IPS-20b (cell line): ENCODE measurements at regions not wholly inside any gene's neighbourhood (a gene's known extent, or its start where the extent isn't known, plus 50 kb on each side); places are given as distances from the start of the nearest gene placed in this dataset.
"Not testable (repeated sequence)": the region's sequence is repeated elsewhere in the genome, so short reads cannot be mapped to it uniquely, and the experiment has no call there.

Source experiments
- H3K27ac ChIP-seq: one replicate; pipeline ENCODE4 v1.5.1; 2013; ENCODE audit warnings: low read length
- H3K27me3 ChIP-seq: 2 replicates; pipeline ENCODE4 v1.6.1; 2013; ENCODE audit warnings: mild to moderate bottlenecking, low read length, inconsistent platforms; ENCODE audit not compliant: insufficient read depth
- H3K36me3 ChIP-seq: 2 replicates; pipeline ENCODE4 v1.6.1; 2013; ENCODE audit warnings: low read depth, mild to moderate bottlenecking, inconsistent platforms, low read length, moderate library complexity; ENCODE audit not compliant: insufficient read depth
- H3K4me1 ChIP-seq: 2 replicates; pipeline ENCODE4 v1.6.1; 2013; ENCODE audit warnings: mild to moderate bottlenecking, control low read depth, inconsistent platforms, low read length, moderate library complexity; ENCODE audit not compliant: insufficient read depth
- H3K4me3 ChIP-seq: 2 replicates; pipeline ENCODE4 v1.5.1; 2013; ENCODE audit warnings: mild to moderate bottlenecking, low read length, inconsistent platforms
- H3K9ac ChIP-seq: 2 replicates; pipeline ENCODE4 v1.6.1; 2013; ENCODE audit warnings: low read depth, mild to moderate bottlenecking, inconsistent platforms, low read length, moderate library complexity
- H3K9me3 ChIP-seq: 2 replicates; pipeline ENCODE4 v1.6.1; 2013; ENCODE audit warnings: mild to moderate bottlenecking, low read depth, low read length, inconsistent platforms; ENCODE audit not compliant: insufficient read depth

- Histone ChIP-seq H3K9ac (no peak overlapping the region), H3K36me3 (no peaks in the 10 kb centered on the region), H3K4me3 (peak overlapping the region; percentile 10; the same call in 1 of the 2 replicates), H3K4me1 (no peaks in the 10 kb centered on the region), H3K9me3 (no peaks in the 10 kb centered on the region), H3K27me3 (peaks cover 6% of the 10 kb centered on the region; the same call in 1 of the 2 replicates), H3K27ac (no peak overlapping the region)
Measured at GRCh38 chr4:92012899-92013867, 290.6 kb upstream of the GRID2 start.

GRCh38 chr4:92014067-92014466, 289.7 kb upstream of the GRID2 start:
- H3K27me3 ChIP-seq: peaks cover 6% of the 10 kb centered on the region; the same call in 1 of the 2 replicates
- no peaks in the 10 kb centered on the region for H3K9me3 ChIP-seq
- H3K27ac ChIP-seq: no peak overlapping the region
- no peaks in the 10 kb centered on the region for H3K36me3 ChIP-seq
- H3K4me3 ChIP-seq: no peak overlapping the region
- no peaks in the 10 kb centered on the region for H3K4me1 ChIP-seq
- no peak overlapping the region for H3K9ac ChIP-seq

GRCh38 chr4:92021203-92021602, 282.6 kb upstream of the GRID2 start:
- Histone ChIP-seq H3K27me3 (no peaks in the 10 kb centered on the region), H3K9me3 (peaks cover 5% of the 10 kb centered on the region), H3K9ac (no peak overlapping the region), H3K4me3 (no peak overlapping the region), H3K27ac (no peak overlapping the region), H3K4me1 (no peaks in the 10 kb centered on the region), H3K36me3 (no peaks in the 10 kb centered on the region)

- H3K9me3 ChIP-seq: peaks cover 5% of the 10 kb centered on the region
- H3K36me3 ChIP-seq: no peaks in the 10 kb centered on the region
- no peak overlapping the region for H3K4me3 ChIP-seq
- no peaks in the 10 kb centered on the region for H3K4me1 ChIP-seq
- no peak overlapping the region for H3K9ac ChIP-seq
- no peaks in the 10 kb centered on the region for H3K27me3 ChIP-seq
- H3K27ac ChIP-seq: no peak overlapping the region
Measured at GRCh38 chr4:92021788-92022187, 282.0 kb upstream of the GRID2 start.

GRCh38 chr4:92028830-92029229, 274.9 kb upstream of the GRID2 start:
- H3K27me3 ChIP-seq, H3K4me1 ChIP-seq, H3K36me3 ChIP-seq, H3K9me3 ChIP-seq, H3K9ac ChIP-seq, H3K27ac ChIP-seq, H3K4me3 ChIP-seq: not testable (repeated sequence)

- no peaks in the 10 kb centered on the region for H3K9me3 ChIP-seq
- H3K4me1 ChIP-seq: peaks cover 5% of the 10 kb centered on the region; the same call in 1 of the 2 replicates
- no peak overlapping the region for H3K27ac ChIP-seq
- no peaks in the 10 kb centered on the region for H3K36me3 ChIP-seq
- H3K27me3 ChIP-seq: no peaks in the 10 kb centered on the region
- no peak overlapping the region for H3K9ac ChIP-seq
- H3K4me3 ChIP-seq: no peak overlapping the region
Measured at GRCh38 chr4:92031825-92032224, 271.9 kb upstream of the GRID2 start.

GRCh38 chr4:92035666-92036065, 268.1 kb upstream of the GRID2 start:
- Histone ChIP-seq H3K4me1 (peaks cover 5% of the 10 kb centered on the region; the same call in 1 of the 2 replicates), H3K9me3 (peaks cover 11% of the 10 kb centered on the region), H3K27me3 (no peaks in the 10 kb centered on the region), H3K4me3 (no peak overlapping the region), H3K36me3 (no peaks in the 10 kb centered on the region), H3K27ac (no peak overlapping the region), H3K9ac (no peak overlapping the region)

- no peak overlapping the region for H3K9ac ChIP-seq
- no peaks in the 10 kb centered on the region for H3K27me3 ChIP-seq
- no peaks in the 10 kb centered on the region for H3K9me3 ChIP-seq
- no peak overlapping the region for H3K4me3 ChIP-seq
- no peaks in the 10 kb centered on the region for H3K36me3 ChIP-seq
- H3K4me1 ChIP-seq: no peaks in the 10 kb centered on the region
- H3K27ac ChIP-seq: no peak overlapping the region
Measured at GRCh38 chr4:92045718-92046117, 258.0 kb upstream of the GRID2 start.

- Histone ChIP-seq H3K27me3 (no peaks in the 10 kb centered on the region), H3K36me3 (no peaks in the 10 kb centered on the region), H3K9ac (no peak overlapping the region), H3K4me1 (no peaks in the 10 kb centered on the region), H3K9me3 (no peaks in the 10 kb centered on the region), H3K4me3 (no peak overlapping the region), H3K27ac (no peak overlapping the region)
Measured at GRCh38 chr4:92047209-92047875, 256.4 kb upstream of the GRID2 start.

- Histone ChIP-seq H3K4me3 (no peak overlapping the region), H3K27ac (no peak overlapping the region), H3K36me3 (no peaks in the 10 kb centered on the region), H3K4me1 (no peaks in the 10 kb centered on the region), H3K9ac (no peak overlapping the region), H3K9me3 (no peaks in the 10 kb centered on the region), H3K27me3 (no peaks in the 10 kb centered on the region)
Measured at GRCh38 chr4:92050875-92051274, 252.9 kb upstream of the GRID2 start.

GRCh38 chr4:92059615-92060014, 244.2 kb upstream of the GRID2 start:
- no peak overlapping the region for H3K9ac ChIP-seq
- H3K4me3 ChIP-seq: no peak overlapping the region
- no peaks in the 10 kb centered on the region for H3K36me3 ChIP-seq
- H3K9me3 ChIP-seq: no peaks in the 10 kb centered on the region
- H3K27me3 ChIP-seq: no peaks in the 10 kb centered on the region
- no peak overlapping the region for H3K27ac ChIP-seq
- H3K4me1 ChIP-seq: no peaks in the 10 kb centered on the region

- H3K9ac ChIP-seq: no peak overlapping the region
- H3K9me3 ChIP-seq: no peaks in the 10 kb centered on the region
- H3K36me3 ChIP-seq: no peaks in the 10 kb centered on the region
- no peak overlapping the region for H3K27ac ChIP-seq
- H3K4me1 ChIP-seq: no peaks in the 10 kb centered on the region
- no peak overlapping the region for H3K4me3 ChIP-seq
- no peaks in the 10 kb centered on the region for H3K27me3 ChIP-seq
Measured at GRCh38 chr4:92060333-92060732, 243.4 kb upstream of the GRID2 start.
